Fibroblast of skin of left biceps (primary cell): ENCODE measurements at regions not wholly inside any gene's neighbourhood (a gene's known extent, or its start where the extent isn't known, plus 50 kb on each side); places are given as distances from the start of the nearest gene placed in this dataset.

Source experiments
- DNase-seq, 2 experiments: peaks; one replicate each; pipeline ENCODE4 v3.0.0-alpha.2; 2013; ENCODE audit warnings: low read depth in 2 of 2

GRCh38 chr13:95497381-95497807, 55.1 kb upstream of the CLDN10 start:
- DNase-seq: no peak

- no peak for DNase-seq
Measured at GRCh38 chr13:95498886-95499285, 53.6 kb upstream of the CLDN10 start.

- DNase-seq: no peak
Measured at GRCh38 chr13:95499811-95500712, 52.5 kb upstream of the CLDN10 start.

- DNase-seq: no peak
Measured at GRCh38 chr13:95502216-95502615, 50.3 kb upstream of the CLDN10 start.
